Inflammatory macrophage (primary cell): ENCODE measurements at regions not wholly inside any gene's neighbourhood (a gene's known extent, or its start where the extent isn't known, plus 50 kb on each side); places are given as distances from the start of the nearest gene placed in this dataset.

Experiments used
- DNase-seq, 2 donors: peaks; one replicate each; pipeline ENCODE4 v3.0.0-alpha.2; 2020 to 2022

DNA sequence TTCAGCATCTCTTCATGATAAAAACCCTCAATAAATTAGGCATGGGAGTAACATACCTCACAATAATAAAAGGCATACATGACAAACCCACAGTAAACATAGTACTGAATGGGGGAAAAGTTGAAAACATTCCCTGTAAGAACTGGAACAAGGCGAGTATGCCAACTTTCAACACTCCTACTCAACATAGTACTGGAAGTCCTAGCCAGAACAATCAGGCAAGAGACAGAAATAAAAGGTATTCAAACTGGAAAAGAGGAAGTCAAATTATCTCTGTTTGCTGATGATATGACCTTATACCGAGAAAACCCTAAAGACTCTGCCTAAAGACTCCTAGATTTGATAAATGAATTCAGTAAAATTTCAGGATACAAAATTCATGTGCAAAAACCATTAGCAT is 167.6 kb downstream of the TMEM38B start:
- no peak for DNase-seq

DNA sequence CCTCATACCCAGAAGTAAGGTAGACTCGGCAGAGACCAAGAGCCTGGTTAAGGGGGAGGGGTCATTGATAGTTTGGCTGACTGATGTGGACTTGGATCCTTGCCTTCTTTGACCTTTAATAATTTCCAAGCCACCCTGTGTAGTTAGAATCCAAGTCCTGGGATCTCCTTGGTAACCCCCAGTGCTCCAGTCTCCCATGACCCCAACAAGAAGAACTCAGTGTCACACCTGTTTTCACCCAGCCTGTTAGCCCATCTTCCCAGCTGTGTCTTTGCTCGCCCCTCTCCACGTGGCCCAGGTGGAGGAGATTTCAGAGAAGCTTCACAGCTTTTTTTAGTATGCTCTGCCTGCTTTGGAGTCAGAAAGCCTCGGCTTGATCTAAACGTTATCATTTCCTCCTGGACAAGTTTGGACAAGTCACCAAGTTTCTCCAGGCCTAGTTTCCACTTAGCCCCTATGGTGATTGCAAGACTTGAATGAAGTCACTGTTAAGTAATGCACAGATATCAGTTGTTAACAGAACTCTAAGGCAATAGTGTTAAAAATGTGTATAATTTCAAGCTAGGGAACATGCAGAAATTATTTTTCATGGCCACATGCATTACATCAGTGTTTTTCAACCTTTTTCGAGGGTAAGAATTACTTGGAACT is 170.0 kb downstream of the TMEM38B start:
- DNase-seq = no peak

DNA sequence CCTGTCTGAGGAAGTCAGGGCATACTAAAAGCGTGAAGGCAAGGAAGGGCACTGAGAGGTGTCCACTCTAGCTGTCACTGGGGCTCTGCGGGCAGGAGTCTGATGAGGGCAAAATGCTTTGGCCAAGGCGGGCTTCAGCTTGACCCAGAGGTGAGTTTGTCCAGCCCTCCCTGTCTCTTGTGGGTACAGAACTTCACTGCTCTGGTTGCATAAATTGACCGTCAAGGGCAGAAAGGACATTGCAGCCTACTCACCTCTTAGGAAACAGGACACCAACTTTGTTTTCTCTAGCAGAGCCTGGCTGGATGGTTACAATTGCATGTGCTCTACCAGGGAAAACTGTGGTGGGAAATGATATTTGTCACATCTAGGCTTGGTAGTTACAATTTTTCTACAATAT is 170.9 kb downstream of the TMEM38B start:
- DNase-seq = no peak

DNA sequence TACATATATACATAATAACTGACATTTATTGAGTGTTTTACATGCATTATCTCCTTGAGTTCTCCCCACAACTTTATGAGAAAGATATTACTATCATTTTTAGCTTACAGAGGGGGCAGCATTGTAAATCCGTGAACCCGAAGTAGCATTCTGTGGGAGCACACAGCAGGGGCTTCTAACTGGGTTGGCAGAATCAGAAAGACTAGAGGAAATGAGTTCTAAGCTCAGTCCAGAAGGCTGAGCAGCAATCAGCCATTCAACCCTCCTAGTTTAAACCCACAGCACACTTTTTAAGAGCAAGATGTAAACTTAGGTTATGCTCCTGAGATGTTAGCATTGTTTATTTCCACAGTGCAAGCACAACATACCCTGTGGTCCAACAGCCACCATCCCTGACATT is 177.2 kb downstream of the TMEM38B start:
- DNase-seq = no peak

DNA sequence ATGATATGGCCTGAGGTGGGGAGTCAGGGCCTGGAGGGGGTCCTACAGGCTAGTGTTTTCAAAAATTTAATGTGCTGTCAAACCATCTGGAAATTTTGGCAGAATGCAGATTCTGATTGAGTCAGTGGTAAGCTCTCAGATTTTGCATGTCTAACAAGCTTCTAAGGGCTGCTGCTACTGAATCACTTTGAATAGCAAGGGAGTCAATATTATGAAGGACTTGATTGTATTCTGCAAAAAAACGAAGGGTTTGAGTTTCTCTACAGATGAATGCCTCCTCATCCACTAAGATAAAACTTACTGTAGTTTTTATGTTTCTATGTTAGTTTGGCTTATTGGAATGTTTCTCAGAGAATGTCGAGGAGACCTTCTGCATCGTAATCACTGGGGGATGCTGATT is 179.5 kb downstream of the TMEM38B start:
- DNase-seq = no peak

DNA sequence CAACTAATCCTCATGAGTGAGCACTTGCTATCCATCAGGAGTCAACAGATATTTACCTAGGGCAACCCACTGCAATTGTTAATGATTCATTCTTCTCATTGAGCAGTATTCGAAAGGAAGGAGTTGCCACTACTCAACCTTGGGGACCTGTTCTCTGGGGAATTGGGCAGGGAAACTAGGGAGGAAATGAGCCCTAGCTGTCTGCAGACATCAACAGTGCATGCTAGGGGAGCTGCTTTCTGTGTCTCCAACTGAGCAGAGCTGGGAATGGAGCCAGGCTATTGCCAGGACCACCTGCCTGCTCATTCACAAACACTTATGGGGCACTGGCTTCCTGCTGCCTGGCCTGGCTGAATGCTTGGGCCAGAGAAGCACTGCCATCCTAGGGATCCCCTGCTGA is 183.4 kb downstream of the TMEM38B start:
- no peak for DNase-seq

DNA sequence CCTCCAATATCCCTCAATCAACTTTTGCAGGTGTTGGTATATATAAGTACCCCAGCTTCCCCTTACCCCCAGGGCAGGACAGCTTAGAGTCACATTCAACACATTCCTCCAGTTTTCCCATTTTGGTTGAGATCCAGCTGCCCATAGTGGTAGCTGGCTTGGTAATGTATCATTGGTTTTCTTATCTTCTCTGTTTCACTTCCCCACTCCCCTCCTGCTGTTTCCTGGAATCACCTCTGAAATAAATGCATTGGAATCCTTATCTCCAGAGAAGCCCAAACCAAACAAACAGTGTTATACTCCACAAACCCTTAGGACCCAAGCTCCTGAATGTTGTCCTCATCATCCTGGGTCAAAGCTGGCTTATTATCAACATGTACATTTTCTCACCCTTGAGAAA is 184.8 kb downstream of the TMEM38B start:
- no peak for DNase-seq

DNA sequence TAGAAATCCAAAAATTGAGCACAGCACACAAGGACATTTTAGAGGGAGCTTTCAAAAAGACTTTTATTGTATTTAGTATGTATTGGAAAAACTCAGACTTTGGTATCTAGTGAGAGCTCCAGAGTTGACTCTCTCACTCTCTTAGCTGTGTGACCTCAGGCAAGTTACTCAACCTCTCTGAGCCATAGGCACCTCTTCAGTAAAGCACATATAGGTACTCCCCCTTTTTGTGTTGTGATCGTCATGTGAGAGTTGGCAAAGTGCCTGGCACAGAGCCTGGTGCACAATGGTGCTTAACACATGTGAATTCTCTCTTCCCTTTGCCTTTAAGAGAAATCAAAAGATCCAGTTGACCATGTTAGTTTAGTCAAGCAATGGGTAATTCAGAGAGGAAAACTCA is 186.2 kb downstream of the TMEM38B start:
- DNase-seq = no peak

DNA sequence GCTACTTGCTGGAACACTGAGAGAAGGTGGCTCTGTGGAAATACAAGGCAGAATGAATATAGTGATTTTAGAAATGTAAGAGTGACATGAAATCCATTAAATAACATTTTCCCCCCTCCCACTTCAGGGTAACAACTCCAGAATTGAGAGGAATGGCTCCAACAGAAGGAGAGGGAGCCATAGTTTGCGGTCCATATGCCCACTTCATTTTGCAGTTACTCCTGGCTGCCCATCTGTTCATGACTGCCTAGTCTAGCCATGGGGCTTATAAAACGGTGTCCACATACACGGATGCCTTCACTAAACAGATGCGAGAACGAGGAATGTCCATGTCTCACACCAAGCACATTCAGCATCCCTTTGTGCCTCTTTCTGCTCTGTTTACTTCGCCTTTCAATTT is 186.7 kb downstream of the TMEM38B start:
- no peak for DNase-seq

DNA sequence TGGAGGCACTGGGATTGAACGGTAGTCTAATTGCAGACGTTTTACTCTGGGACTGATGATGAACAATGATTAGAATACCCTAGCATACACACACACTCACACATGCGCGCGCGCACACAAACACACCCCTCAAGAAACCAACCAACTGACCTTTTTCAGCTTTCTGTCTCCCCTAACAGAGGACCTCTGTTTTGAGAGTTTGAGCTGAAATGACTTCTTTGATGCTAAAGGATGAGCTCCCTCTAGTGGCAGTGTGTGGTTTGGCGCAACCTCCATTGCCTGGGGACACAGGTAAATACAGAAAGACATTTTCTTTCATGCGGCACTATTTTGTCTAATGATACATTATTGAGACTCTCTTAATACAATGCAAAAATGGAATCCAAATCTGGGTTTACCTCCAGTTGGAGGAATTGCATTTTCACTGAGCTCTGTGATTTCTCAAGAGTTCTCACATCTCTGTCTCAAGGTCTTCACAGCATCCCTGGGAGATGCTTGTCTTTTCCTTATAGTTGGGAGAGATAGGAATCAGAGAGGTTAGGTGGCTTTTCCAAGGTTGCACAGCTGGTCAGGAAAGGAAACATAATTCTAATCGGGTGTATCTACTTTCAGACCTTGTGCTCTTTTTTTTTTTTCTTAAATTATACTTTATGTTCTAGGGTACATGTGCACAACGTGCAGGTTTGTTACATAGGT is 187.5 kb downstream of the TMEM38B start:
- DNase-seq = peak; percentile 56 to 64

DNA sequence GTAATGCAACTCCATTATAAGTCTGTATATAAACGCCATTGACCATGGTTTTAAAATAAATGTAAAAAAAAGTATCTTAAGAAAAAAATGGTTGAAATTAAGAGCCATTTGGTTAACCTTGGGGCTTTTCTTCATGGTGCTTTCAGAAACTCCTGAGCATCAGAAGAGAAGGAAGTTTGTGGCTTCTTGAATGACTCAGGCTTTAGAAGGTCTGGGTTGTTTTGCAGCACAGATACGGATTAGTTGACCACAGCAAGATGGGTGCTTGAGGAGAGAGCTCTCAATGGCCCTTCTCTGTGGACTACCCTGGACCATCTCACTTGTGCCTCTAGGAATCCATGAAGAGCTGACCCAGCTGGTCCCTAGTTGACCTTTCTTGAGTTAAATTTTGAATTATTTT is 189.5 kb downstream of the TMEM38B start:
- DNase-seq = no peak

DNA sequence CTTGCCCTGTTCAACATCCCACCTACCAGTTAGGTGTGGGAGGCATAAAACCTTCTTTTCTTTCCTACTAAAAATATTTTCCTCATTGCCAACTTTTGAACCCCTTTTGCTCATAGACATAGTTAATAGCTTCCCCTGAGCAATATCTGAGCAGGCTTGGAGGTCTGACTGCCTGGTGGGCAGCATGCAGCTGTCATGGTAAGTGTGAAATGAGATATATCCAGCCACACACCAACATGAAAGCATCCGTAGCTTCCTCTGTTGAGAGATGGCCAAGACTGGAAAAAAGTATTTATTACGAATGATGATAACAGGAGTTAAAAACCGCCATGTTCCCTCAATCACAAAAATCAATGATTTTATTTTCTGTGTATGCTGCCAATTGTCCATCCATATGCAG is 190.1 kb downstream of the TMEM38B start:
- no peak for DNase-seq

DNA sequence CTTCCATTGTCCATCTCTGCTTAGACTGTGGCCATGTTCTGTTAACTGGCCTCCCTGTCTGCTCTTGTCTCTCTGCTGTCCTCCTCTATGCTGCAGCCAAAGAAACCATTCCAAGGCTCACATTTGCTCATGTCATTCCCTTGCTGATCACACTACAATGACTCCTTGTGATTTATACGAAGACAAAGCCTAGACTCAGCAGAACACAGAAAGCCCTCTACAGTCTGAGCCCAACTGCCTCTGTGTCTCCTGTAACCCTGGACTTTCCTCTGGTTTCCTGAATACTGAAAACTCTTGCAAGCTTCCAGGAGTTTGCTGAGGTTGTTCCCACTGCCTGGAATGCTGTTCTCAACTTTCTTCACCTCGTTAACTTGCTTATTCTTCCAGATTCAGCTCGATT is 191.8 kb downstream of the TMEM38B start:
- DNase-seq = no peak

DNA sequence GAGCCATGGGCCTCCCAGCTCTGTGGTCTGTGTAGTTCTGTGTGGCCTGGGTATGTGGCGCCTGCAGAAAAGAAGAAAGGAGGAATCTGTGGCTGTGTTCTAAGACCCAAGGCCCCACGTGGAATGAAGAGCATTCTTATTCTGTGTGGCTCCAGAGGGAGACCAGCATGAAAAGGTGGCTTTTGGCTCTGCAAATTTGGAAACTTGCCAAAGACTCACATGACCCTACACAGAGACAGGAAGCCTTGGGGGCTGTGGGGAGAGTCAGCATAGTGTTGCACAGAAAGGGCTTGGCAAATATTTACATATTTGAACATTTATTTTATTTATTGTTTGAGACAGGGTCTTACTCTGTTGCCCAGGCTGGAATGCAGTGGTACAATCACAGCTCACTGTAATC is 193.3 kb downstream of the TMEM38B start:
- no peak for DNase-seq

DNA sequence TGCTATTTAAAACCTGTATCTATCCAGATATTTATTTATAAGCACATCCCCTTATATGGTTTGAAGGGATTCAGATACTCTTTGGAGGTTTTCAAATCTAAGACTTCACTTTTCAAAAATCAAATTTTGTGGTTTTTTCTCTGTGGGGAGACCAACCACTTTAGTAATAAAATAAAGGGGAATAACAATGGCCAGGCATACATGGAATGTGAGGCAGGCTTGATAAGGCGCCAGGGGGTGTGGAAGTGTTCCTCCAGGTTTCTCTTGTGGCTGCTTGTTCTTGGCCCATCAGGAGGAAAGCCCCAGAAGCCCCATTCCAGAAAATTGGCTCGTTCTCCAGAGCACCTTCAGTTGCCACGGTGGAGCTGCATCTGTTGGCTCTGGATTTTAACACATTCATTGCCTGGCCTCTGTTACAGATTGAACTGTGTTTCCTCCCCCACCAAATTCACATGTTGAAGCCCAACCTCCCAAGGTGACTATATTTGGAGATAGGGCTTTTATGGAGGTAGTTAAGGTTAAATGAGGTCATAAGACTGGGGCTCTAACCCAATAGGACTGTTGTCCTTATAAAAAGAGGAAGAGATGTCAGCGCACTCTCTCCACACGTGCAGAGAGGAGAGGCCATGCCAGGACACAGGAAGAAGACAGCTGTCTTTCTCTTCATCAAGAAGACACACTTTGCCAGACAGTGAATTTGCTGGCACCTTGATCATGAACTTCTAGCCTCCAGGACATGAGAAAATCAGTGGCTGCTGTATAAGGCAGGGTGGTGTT is 195.9 kb downstream of the TMEM38B start:
- no peak for DNase-seq

DNA sequence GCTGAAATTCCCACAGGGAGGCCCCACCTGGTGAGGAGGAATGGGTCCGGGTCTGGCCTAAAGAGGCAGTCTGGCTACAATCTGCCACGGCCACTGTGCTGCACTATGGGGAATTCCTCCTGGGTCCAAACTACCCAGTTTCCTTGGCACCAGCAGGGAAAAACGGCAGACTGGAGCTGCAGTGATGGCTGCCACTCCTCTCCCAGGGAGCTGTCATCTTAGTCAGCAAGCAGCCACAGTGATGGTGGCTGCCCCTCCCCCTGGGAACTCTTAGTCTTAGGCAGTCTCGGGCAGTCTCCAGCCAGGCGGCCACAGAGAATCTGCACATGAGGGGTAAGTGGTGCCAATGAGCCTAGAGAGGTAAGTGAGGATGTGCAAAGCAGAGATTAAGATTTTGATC is 205.8 kb downstream of the TMEM38B start:
- no peak for DNase-seq

DNA sequence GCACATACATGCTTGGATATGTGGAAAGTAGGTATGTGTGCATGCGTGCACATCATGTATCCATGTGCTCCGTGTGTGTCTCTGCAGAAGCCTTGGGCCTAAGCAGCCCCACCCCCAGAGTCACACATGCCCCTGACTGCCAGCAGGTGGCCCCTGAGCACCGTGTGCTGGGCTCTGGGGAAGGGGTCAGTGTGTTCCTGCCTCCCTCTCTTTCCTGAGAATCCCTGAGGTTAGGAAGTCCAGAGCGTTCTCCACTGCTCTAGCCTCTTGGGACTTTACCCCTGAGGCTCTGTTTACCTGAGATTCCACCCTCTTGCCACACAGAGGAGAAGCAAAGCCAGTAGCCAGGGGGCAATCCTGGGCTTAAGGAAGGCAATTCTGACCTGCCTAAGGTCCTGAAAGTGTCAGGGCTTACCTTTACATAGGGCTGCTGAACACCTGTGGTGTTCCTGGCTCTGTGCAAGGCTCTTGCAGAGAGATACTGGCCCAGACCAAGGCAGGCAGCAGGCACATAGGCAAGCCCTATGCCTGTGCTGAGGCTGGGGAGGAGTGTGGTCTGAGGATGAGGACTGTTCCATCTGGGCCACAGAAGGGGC is 207.3 kb downstream of the TMEM38B start:
- DNase-seq = no peak

DNA sequence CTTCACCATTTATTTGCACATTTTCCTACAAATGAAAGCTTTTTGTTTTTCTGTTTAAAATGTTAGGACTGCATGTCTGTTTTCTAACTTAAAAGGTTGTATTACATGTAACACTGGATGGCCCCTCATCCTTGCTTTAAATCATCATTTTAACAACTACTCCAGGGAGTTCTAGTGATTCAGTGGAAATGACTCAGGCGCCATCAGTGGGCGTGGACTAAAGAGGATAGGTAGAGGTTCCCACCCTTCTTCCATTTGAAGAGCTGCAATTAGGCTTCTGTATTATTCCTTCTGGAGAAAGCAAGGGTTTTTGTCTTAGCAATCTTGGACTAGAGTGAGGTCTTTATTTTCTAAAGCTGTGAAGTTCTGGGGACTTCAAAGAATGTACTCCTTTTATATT is 213.7 kb downstream of the TMEM38B start:
- no peak for DNase-seq

DNA sequence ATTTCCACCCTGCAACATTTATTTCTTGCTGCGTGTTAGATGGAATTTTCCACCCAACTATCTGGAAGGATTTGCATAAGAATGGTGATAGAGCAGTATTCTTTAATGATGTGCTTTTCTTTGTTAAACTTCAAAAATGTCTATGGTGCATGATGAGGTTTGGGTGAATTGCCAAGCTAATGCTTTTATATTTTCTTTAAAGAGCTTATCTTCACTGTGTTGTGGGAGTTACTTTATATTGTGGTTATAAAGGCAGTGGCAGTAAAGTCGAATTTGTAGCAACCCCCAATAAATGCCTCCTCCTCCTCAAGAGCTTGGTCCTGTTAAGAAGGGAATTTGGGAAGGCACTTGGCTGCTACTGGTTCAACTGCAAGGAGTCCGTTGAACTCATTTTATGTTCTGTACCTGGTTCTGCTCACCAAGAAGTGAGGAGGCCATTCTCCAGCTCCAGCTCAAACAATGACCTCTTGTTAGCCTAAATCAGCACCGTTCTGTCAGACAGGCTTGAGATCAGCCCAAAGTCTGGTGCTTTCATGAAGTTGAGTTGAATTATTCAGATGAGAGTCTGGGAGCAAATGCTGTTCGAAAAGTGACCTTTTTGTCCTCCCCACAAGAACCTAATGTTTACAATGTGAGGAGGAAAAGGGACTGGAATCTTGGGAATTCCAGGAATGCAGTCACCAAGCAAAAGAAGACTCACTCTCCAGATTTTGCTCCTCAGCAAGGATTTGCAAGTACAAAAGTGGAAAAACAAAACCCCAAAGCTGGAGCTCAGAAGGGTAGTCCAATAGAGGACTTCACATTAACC is 217.0 kb downstream of the TMEM38B start:
- no peak for DNase-seq

DNA sequence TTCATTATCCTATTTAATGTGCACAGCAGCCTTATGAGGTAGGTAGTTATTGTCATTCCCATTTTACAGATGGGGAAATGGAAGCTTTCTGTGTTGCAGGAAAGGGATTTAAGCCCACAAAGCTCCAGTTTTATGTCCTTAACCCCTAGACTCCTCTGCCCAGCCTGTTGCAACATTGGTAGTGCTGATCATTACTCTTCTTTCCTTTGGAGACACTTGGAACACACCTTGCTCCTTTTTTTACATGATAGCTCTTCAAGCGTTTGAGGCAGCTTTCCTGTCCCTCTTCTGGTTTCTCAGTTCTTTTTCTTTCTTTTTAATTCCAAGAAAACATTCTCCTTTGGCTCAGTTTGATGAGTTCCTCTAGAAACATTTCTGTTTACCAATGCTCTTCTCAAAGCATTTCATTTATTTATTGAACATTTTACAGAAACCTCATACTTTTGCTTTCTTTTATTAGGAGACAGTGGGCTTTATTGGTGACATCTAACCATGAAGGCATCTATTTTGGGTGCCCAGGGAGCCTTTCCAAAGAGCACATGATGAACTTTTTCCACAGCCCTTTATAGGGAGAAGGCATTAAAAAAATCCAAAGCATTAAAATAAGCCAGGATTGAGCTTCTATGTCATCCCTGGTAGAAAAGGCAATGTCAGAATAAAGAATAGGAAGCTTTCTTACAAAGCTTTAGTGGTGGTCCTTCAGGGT is 218.0 kb downstream of the TMEM38B start:
- no peak for DNase-seq

DNA sequence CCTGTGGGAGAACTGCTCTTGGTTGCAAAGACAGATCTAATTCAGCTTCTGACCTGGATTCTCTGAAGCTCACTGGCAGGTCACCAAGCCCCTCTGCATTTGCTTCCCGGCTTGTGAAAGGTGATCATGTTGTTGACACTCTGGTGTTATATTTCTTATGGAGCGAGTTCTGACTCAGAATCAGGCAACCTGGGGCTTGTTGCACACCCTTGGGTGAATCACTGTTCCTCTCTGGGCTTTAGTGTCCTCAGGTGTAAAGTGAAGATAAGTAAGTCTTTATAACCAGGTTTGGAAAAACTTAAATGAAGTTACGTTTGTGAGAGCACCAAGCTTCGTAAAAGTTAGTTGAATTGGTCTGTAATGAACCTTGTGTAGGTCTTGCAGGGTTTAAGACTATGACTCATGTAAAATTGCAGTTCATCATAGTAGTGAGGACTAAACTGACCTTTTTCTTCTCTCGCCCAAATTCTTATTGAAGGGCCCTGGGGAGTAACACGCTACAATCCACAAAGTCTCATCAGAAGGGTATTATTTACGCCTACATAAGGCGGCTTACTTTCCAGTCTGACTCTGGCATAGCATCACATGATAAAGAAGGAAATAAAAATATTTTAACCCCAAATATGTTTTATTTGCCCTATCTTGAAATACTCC is 218.6 kb downstream of the TMEM38B start:
- DNase-seq = no peak
